ENCODE measurements at regions not wholly inside any gene's neighbourhood (a gene's known extent, or its start where the extent isn't known, plus 50 kb on each side); places are given as distances from the start of the nearest gene placed in this dataset.

DNA sequence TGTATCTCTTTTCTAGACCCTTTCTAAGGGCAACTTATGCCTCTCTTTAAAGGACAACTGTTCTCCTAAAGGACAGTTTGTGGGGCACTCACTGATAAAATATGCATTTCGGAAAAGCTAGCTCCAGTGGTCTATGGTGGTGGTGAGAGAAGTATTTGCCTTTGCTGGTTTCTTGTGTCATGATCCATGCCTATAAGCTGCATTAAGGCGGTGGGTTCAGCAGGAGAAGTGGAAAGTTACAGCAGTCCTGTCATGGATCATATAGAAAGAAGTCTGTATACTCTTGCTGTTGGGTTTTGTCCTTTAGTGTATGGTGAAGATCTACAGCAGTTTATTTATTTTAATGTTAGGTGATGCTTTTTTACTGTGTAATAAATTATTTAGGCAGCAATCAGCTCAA is 563.9 kb upstream of the PSMD7 start:
- no peak for TF ChIP-seq POLR2A (IDR thresholded peaks at IDR 0.05)
- TF ChIP-seq, protein P1, sequence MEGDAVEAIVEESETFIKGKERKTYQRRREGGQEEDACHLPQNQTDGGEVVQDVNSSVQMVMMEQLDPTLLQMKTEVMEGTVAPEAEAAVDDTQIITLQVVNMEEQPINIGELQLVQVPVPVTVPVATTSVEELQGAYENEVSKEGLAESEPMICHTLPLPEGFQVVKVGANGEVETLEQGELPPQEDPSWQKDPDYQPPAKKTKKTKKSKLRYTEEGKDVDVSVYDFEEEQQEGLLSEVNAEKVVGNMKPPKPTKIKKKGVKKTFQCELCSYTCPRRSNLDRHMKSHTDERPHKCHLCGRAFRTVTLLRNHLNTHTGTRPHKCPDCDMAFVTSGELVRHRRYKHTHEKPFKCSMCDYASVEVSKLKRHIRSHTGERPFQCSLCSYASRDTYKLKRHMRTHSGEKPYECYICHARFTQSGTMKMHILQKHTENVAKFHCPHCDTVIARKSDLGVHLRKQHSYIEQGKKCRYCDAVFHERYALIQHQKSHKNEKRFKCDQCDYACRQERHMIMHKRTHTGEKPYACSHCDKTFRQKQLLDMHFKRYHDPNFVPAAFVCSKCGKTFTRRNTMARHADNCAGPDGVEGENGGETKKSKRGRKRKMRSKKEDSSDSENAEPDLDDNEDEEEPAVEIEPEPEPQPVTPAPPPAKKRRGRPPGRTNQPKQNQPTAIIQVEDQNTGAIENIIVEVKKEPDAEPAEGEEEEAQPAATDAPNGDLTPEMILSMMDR (IDR thresholded peaks at IDR 0.05): no peak
